OCI-LY7 (cell line): ENCODE measurements at regions not wholly inside any gene's neighbourhood (a gene's known extent, or its start where the extent isn't known, plus 50 kb on each side); places are given as distances from the start of the nearest gene placed in this dataset.

Experiments used
- EZH2phosphoT487 ChIP-seq: fragments of 200-600 bp; sonication (generic); IDR thresholded peaks from 2 replicates; pipeline ENCODE4 v1.6.1; 2018; ENCODE audit warnings: low read depth, borderline replicate concordance, mild to moderate bottlenecking, mixed run types, antibody characterized with exemption, low read length, moderate library complexity, mixed read lengths
- TF ChIP-seq, protein P1 (sequence below): fragments of 200-600 bp; sonication (generic); conservative IDR thresholded peaks from 2 replicates; pipeline ENCODE4 v1.5.1; 2014; ENCODE audit warnings: mild to moderate bottlenecking, antibody characterized with exemption, low read length, moderate library complexity, mixed read lengths

DNA sequence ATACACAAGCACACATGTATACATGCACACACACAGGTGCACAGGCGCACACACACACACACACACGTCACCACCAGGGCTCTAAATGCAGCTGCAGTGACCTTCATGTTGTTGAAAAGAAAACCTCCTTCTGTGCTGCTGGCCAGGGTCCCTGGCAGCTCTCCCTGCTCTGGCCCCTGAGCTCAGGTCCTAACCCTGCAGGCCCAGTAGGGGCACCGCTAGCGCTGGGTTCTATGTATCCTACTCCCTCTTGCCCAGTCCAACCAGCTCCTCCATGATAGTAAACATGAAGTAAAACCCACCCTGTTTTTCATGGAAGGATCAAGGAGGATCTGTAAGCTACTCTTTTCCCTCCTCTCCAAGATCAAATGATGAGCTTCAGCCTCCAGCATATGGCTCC, 172.8 kb downstream of the RBFOX3 start:
- TF ChIP-seq, protein P1, sequence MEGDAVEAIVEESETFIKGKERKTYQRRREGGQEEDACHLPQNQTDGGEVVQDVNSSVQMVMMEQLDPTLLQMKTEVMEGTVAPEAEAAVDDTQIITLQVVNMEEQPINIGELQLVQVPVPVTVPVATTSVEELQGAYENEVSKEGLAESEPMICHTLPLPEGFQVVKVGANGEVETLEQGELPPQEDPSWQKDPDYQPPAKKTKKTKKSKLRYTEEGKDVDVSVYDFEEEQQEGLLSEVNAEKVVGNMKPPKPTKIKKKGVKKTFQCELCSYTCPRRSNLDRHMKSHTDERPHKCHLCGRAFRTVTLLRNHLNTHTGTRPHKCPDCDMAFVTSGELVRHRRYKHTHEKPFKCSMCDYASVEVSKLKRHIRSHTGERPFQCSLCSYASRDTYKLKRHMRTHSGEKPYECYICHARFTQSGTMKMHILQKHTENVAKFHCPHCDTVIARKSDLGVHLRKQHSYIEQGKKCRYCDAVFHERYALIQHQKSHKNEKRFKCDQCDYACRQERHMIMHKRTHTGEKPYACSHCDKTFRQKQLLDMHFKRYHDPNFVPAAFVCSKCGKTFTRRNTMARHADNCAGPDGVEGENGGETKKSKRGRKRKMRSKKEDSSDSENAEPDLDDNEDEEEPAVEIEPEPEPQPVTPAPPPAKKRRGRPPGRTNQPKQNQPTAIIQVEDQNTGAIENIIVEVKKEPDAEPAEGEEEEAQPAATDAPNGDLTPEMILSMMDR, result no peak
- TF ChIP-seq EZH2phosphoT487, result no peak
